ENCODE measurements at regions not wholly inside any gene's neighbourhood (a gene's known extent, or its start where the extent isn't known, plus 50 kb on each side); places are given as distances from the start of the nearest gene placed in this dataset.

- TF ChIP-seq, protein P1, sequence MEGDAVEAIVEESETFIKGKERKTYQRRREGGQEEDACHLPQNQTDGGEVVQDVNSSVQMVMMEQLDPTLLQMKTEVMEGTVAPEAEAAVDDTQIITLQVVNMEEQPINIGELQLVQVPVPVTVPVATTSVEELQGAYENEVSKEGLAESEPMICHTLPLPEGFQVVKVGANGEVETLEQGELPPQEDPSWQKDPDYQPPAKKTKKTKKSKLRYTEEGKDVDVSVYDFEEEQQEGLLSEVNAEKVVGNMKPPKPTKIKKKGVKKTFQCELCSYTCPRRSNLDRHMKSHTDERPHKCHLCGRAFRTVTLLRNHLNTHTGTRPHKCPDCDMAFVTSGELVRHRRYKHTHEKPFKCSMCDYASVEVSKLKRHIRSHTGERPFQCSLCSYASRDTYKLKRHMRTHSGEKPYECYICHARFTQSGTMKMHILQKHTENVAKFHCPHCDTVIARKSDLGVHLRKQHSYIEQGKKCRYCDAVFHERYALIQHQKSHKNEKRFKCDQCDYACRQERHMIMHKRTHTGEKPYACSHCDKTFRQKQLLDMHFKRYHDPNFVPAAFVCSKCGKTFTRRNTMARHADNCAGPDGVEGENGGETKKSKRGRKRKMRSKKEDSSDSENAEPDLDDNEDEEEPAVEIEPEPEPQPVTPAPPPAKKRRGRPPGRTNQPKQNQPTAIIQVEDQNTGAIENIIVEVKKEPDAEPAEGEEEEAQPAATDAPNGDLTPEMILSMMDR (conservative IDR thresholded peaks at IDR 0.05; ENCODE audit: low read length) = no peak
- no peak for DNase-seq (ENCODE audit: low read depth)
- H3K4me3 ChIP-seq (ENCODE audit: low read length) = no peak overlapping the region
Measured at GRCh38 chr15:29917600-29918597, 95.6 kb upstream of the TJP1 start.

- TF ChIP-seq, protein P1 (conservative IDR thresholded peaks at IDR 0.05; ENCODE audit: low read length) = no peak
- H3K4me3 ChIP-seq (ENCODE audit: low read length) = no peak overlapping the region
- DNase-seq (ENCODE audit: low read depth) = no peak
Measured at GRCh38 chr15:29914511-29914926, 92.3 kb upstream of the TJP1 start.

- H3K4me3 ChIP-seq (ENCODE audit: low read length) = no peak overlapping the region
- TF ChIP-seq, protein P1 (conservative IDR thresholded peaks at IDR 0.05; ENCODE audit: low read length) = no peak
- DNase-seq (ENCODE audit: low read depth) = peak; percentile 53
Measured at GRCh38 chr15:29913528-29914135, 91.4 kb upstream of the TJP1 start.

- TF ChIP-seq, protein P1 (conservative IDR thresholded peaks at IDR 0.05; ENCODE audit: low read length) = no peak
- no peak overlapping the region for H3K4me3 ChIP-seq (ENCODE audit: low read length)
Measured at GRCh38 chr15:29911705-29912104, 89.4 kb upstream of the TJP1 start.

GRCh38 chr15:29910068-29910467 is 87.8 kb upstream of the TJP1 start:
- no peak overlapping the region for H3K4me3 ChIP-seq (ENCODE audit: low read length)
- TF ChIP-seq, protein P1 (conservative IDR thresholded peaks at IDR 0.05; ENCODE audit: low read length) = no peak
- no peak for DNase-seq (ENCODE audit: low read depth)

More at GRCh38 chr15:29911705-29912104, 89.4 kb upstream of the TJP1 start:
- DNase-seq (ENCODE audit: low read depth) = no peak

- TF ChIP-seq, protein P1 (conservative IDR thresholded peaks at IDR 0.05; ENCODE audit: low read length) = no peak
- H3K4me3 ChIP-seq (ENCODE audit: low read length) = no peak overlapping the region
- peak; percentile 72 for DNase-seq (ENCODE audit: low read depth)
Measured at GRCh38 chr15:29904757-29905417, 82.6 kb upstream of the TJP1 start.
